ENCODE measurements at regions not wholly inside any gene's neighbourhood (a gene's known extent, or its start where the extent isn't known, plus 50 kb on each side); places are given as distances from the start of the nearest gene placed in this dataset.
"Not testable (repeated sequence)": the region's sequence is repeated elsewhere in the genome, so short reads cannot be mapped to it uniquely, and the experiment has no call there.

GRCh38 chr14:30389134-30389876 lies 169.7 kb upstream of the G2E3 start:
- H3K9me3 ChIP-seq = no peaks in the 10 kb centered on the region
- no peak for DNase-seq
- no peaks in the 10 kb centered on the region for H3K27me3 ChIP-seq
- no peak overlapping the region for H3K27ac ChIP-seq
- TF ChIP-seq, protein P1, sequence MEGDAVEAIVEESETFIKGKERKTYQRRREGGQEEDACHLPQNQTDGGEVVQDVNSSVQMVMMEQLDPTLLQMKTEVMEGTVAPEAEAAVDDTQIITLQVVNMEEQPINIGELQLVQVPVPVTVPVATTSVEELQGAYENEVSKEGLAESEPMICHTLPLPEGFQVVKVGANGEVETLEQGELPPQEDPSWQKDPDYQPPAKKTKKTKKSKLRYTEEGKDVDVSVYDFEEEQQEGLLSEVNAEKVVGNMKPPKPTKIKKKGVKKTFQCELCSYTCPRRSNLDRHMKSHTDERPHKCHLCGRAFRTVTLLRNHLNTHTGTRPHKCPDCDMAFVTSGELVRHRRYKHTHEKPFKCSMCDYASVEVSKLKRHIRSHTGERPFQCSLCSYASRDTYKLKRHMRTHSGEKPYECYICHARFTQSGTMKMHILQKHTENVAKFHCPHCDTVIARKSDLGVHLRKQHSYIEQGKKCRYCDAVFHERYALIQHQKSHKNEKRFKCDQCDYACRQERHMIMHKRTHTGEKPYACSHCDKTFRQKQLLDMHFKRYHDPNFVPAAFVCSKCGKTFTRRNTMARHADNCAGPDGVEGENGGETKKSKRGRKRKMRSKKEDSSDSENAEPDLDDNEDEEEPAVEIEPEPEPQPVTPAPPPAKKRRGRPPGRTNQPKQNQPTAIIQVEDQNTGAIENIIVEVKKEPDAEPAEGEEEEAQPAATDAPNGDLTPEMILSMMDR (IDR thresholded peaks at IDR 0.05) = no peak
- TF ChIP-seq POLR2A (IDR thresholded peaks at IDR 0.05) = no peak
- no peaks in the 10 kb centered on the region for H3K36me3 ChIP-seq
- intact Hi-C loops (cut with DNase I) = no loop called here
- no peak overlapping the region for H3K4me3 ChIP-seq
- 51 to 55% methylated on average over 6 of the region's 6 CpGs for WGBS, 2 donors
- H3K4me1 ChIP-seq = peaks cover 0 to 8% (median 0%) of the 10 kb centered on the region in 3 donors

DNA sequence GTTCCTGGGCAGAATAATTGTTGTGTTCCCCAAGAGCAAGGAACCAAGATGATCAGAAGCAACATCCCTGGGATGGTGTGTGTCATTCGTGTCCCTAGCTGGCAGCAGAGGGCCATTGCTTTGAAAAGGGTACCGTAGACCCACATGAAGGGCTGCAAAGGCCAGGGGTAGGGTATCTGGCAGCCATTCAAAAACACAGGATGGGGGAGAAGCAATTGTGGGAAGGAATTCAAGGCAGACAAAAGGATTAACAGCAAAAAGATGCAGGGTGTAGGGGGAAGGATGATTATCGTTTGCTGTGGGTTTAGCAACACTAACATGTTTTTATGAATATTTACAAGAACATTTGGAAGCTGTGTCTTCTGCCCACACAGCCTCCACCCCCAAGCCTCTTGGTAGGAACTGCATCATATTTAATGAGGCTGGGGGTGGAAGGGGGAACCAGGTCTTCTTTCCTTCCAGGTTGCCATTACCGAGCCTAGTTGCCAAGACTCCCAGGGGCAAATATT lies 169.0 kb upstream of the G2E3 start:
- Histone ChIP-seq H3K9me3 (no peaks in the 10 kb centered on the region), H3K4me1 (peaks cover 0 to 8% (median 0%) of the 10 kb centered on the region in 3 donors), H3K36me3 (no peaks in the 10 kb centered on the region), H3K27me3 (no peaks in the 10 kb centered on the region), H3K4me3 (no peak overlapping the region), H3K27ac (no peak overlapping the region)
- WGBS, 2 donors = 29 to 35% methylated on average over 4 of the region's 4 CpGs
- TF ChIP-seq, protein P1 (IDR thresholded peaks at IDR 0.05) = no peak
- no peak for TF ChIP-seq POLR2A (IDR thresholded peaks at IDR 0.05)
- DNase-seq = no peak
- intact Hi-C loops (cut with DNase I) = no loop called here

DNA sequence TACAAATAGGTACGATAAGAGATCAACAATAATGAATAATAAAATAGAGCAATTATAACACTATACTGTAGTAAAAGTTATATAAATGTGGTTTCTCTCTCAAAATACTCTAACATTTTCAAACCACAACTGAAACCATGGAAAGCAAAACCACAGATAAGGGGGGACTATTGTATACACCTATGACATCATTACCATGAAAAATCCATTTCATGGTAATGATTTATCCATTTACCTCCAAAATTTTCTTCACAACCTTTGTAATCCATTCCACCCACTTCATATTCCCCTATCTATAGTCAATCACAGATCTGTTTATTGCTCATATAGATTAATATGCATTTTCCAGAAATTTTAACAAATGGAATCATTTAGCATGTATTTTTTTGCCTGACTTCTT lies 163.9 kb upstream of the G2E3 start:
- Histone ChIP-seq H3K36me3 (no peaks in the 10 kb centered on the region), H3K4me1 (no peaks in the 10 kb centered on the region), H3K4me3 (no peak overlapping the region), H3K9me3 (no peaks in the 10 kb centered on the region), H3K27me3 (no peaks in the 10 kb centered on the region), H3K27ac (no peak overlapping the region)
- TF ChIP-seq, protein P1 (IDR thresholded peaks at IDR 0.05) = no peak
- TF ChIP-seq POLR2A (IDR thresholded peaks at IDR 0.05) = no peak
- WGBS, 2 donors = 76 to 79% methylated on average over 1 of the region's 1 CpG
- DNase-seq = no peak
- intact Hi-C loops (cut with DNase I) = no loop called here

- TF ChIP-seq, protein P1 (IDR thresholded peaks at IDR 0.05) = no peak
- no peak for TF ChIP-seq POLR2A (IDR thresholded peaks at IDR 0.05)
- intact Hi-C loops (cut with DNase I) = no loop called here
- Histone ChIP-seq H3K4me3 (no peak overlapping the region), H3K4me1 (no peaks in the 10 kb centered on the region), H3K27ac (no peak overlapping the region), H3K27me3 (no peaks in the 10 kb centered on the region), H3K36me3 (no peaks in the 10 kb centered on the region), H3K9me3 (no peaks in the 10 kb centered on the region)
- no peak for DNase-seq
Measured at GRCh38 chr14:30402846-30403245, 156.1 kb upstream of the G2E3 start.

GRCh38 chr14:30403791-30404190 lies 155.2 kb upstream of the G2E3 start:
- 82 to 92% methylated on average over 4 of the region's 4 CpGs for WGBS, 2 donors
- Histone ChIP-seq H3K4me3 (no peak overlapping the region), H3K4me1 (no peaks in the 10 kb centered on the region), H3K27me3 (no peaks in the 10 kb centered on the region), H3K36me3 (no peaks in the 10 kb centered on the region), H3K27ac (no peak overlapping the region), H3K9me3 (no peaks in the 10 kb centered on the region)
- DNase-seq = no peak
- intact Hi-C loops (cut with DNase I) = no loop called here
- TF ChIP-seq, protein P1 (IDR thresholded peaks at IDR 0.05) = no peak
- TF ChIP-seq POLR2A (IDR thresholded peaks at IDR 0.05) = no peak

DNA sequence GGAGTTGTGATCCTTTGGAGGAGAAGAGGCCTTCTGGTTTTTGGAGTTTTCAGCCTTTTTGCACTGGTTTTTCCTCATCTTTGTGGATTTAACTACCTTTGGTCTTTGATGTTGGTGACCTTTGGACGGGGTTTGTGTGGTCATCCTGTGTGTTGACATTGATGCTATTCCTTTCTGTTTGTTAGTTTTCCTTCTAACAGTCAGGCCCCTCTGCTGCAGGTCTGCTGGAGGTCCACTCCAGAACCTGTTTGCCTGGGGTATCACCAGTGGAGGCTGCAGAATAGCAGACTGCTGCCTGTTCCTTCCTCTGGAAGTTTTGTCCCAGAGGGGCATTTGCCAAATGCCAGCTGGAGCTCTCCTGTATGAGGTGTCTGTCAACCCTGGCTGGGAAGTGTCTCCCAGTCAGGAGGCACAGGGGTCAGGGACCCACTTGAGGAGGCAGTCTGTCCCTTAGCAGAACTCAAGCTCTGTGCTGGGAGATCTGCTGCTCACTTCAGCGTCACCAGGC lies 149.4 kb upstream of the G2E3 start:
- H3K9me3 ChIP-seq; DNase-seq; H3K4me1 ChIP-seq; intact Hi-C loops (cut with DNase I); H3K27ac ChIP-seq; H3K27me3 ChIP-seq; H3K4me3 ChIP-seq; H3K36me3 ChIP-seq: not testable (repeated sequence)
- WGBS, 2 donors = 45 to 83% methylated on average over 1 to 2 of the region's 2 CpGs

Data from esophagus squamous epithelium (tissue), 5 donors.